ENCODE measurements at regions not wholly inside any gene's neighbourhood (a gene's known extent, or its start where the extent isn't known, plus 50 kb on each side); places are given as distances from the start of the nearest gene placed in this dataset.

- TF ChIP-seq, protein P1, sequence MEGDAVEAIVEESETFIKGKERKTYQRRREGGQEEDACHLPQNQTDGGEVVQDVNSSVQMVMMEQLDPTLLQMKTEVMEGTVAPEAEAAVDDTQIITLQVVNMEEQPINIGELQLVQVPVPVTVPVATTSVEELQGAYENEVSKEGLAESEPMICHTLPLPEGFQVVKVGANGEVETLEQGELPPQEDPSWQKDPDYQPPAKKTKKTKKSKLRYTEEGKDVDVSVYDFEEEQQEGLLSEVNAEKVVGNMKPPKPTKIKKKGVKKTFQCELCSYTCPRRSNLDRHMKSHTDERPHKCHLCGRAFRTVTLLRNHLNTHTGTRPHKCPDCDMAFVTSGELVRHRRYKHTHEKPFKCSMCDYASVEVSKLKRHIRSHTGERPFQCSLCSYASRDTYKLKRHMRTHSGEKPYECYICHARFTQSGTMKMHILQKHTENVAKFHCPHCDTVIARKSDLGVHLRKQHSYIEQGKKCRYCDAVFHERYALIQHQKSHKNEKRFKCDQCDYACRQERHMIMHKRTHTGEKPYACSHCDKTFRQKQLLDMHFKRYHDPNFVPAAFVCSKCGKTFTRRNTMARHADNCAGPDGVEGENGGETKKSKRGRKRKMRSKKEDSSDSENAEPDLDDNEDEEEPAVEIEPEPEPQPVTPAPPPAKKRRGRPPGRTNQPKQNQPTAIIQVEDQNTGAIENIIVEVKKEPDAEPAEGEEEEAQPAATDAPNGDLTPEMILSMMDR (IDR thresholded peaks at IDR 0.05), result no peak
- TF ChIP-seq POLR2AphosphoS5 (IDR thresholded peaks at IDR 0.05) (no peak), POLR2A (IDR thresholded peaks at IDR 0.05) (no peak)
These were observed 756.1 kb downstream of the UQCRFS1 start for GRCh38 chr19:28456708-28457320.
